WTC11 (cell line): ENCODE measurements at regions not wholly inside any gene's neighbourhood (a gene's known extent, or its start where the extent isn't known, plus 50 kb on each side); places are given as distances from the start of the nearest gene placed in this dataset.

Experiments used
- ATF3 ChIP-seq: sonication (generic); formaldehyde crosslinking; conservative IDR thresholded peaks from 2 replicates; pipeline ENCODE4 v1.8.1; 2022; ENCODE audit warnings: mild to moderate bottlenecking, missing genetic modification reagents
- CREB1 ChIP-seq: sonication (generic); formaldehyde crosslinking; IDR thresholded peaks from 2 replicates; pipeline ENCODE4 v1.8.0; 2023; ENCODE audit warnings: mild to moderate bottlenecking, missing genetic modification reagents
- GTF2I ChIP-seq: fragments of 250-450 bp; sonication (Bioruptor Pico); conservative IDR thresholded peaks from 2 replicates; pipeline ENCODE4 v1.4.0; 2021; ENCODE audit warnings: mild to moderate bottlenecking
- SP1 ChIP-seq: sonication (generic); formaldehyde crosslinking; conservative IDR thresholded peaks from 2 replicates; pipeline ENCODE4 v1.8.1; 2022; ENCODE audit warnings: missing genetic modification reagents
- TCF7 ChIP-seq: sonication (generic); formaldehyde crosslinking; IDR thresholded peaks from 2 replicates; pipeline ENCODE4 v1.8.0; 2022; ENCODE audit warnings: mild to moderate bottlenecking, low read depth, missing genetic modification reagents, moderate library complexity
- ZNF121 ChIP-seq: sonication (generic); formaldehyde crosslinking; IDR thresholded peaks from 2 replicates; pipeline ENCODE4 v1.8.0; 2023; ENCODE audit warnings: missing genetic modification reagents
- ZSCAN18 ChIP-seq: fragments of 250-450 bp; sonication (Bioruptor Pico); IDR thresholded peaks from 2 replicates; pipeline ENCODE4 v2.1.2; 2022; ENCODE audit warnings: mild to moderate bottlenecking, moderate library complexity
- TF ChIP-seq, protein P1 (sequence below): fragments of 200-600 bp; IDR thresholded peaks from 2 replicates; pipeline ENCODE4 v1.8.0; 2022; ENCODE audit warnings: antibody characterized with exemption
- TF ChIP-seq, protein P2 (sequence below): fragments of 250-450 bp; sonication (Bioruptor Pico); conservative IDR thresholded peaks from 2 replicates; pipeline ENCODE4 v1.9.0; 2021; ENCODE audit warnings: mild to moderate bottlenecking
- TF ChIP-seq, protein P3 (sequence below): sonication (generic); formaldehyde crosslinking; IDR thresholded peaks from 2 replicates; pipeline ENCODE4 v1.8.1; 2023; ENCODE audit warnings: mild to moderate bottlenecking, missing genetic modification reagents, moderate library complexity

DNA sequence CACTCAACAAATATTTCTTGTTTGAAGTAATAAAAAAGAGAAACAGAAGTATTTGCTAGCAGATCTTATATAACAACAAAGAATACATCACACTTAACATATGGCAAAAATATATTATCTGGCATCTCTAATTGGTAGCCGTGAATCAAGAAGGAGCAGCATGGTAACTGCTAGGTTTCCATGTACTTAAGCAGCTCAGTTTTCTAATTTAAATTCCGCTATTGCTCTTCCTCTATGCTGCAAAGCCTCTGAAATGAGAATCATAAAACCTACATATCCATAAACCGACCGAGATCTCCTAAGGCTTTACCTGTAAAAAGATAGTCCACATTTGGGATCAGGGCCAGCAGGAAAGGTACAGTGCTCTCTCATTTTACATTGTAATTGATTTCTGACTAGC is 76.6 kb upstream of the PTPRZ1 start:
- TF ChIP-seq TCF7 (CRISPR knock-in tag) (no peak), GTF2I (CRISPR knock-in tag) (no peak), SP1 (CRISPR knock-in tag) (no peak), ZSCAN18 (CRISPR knock-in tag) (no peak), ATF3 (no peak), ZNF121 (no peak), CREB1 (no peak)
- TF ChIP-seq, protein P1, sequence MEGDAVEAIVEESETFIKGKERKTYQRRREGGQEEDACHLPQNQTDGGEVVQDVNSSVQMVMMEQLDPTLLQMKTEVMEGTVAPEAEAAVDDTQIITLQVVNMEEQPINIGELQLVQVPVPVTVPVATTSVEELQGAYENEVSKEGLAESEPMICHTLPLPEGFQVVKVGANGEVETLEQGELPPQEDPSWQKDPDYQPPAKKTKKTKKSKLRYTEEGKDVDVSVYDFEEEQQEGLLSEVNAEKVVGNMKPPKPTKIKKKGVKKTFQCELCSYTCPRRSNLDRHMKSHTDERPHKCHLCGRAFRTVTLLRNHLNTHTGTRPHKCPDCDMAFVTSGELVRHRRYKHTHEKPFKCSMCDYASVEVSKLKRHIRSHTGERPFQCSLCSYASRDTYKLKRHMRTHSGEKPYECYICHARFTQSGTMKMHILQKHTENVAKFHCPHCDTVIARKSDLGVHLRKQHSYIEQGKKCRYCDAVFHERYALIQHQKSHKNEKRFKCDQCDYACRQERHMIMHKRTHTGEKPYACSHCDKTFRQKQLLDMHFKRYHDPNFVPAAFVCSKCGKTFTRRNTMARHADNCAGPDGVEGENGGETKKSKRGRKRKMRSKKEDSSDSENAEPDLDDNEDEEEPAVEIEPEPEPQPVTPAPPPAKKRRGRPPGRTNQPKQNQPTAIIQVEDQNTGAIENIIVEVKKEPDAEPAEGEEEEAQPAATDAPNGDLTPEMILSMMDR, result no peak
- TF ChIP-seq, protein P2, sequence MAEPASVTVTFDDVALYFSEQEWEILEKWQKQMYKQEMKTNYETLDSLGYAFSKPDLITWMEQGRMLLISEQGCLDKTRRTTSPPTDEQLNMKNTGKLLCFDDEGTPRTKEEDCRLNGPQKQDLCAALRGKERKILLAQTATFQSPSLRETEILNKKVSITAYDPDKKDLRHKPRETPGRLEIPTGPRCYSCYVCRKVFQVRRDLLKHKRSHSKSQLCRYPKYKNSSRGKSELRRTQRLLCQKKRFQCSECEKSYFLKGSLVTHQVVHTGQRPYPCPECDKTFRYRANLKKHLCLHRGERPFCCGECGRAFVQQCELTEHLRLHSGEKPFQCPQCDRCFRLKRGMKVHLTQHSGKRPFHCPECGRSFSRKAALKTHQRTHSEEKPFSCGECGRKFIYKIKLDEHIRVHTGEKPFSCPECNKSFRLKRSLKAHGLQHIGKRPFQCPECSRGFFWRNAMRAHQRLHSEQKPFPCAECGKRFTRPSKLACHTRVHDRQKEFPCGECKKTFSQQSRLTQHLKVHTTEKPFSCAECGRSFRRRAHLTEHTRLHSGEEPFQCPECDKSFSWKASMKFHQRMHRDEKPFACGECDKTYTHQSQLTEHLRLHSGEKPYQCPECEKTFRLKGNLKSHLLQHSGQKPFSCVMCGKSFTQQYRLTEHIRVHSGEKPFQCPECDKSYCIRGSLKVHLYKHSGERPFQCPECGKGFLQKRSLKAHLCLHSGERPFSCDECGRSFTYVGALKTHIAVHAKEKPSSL, result no peak
- TF ChIP-seq, protein P3, sequence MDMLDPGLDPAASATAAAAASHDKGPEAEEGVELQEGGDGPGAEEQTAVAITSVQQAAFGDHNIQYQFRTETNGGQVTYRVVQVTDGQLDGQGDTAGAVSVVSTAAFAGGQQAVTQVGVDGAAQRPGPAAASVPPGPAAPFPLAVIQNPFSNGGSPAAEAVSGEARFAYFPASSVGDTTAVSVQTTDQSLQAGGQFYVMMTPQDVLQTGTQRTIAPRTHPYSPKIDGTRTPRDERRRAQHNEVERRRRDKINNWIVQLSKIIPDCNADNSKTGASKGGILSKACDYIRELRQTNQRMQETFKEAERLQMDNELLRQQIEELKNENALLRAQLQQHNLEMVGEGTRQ, result no peak
